ENCODE measurements at regions not wholly inside any gene's neighbourhood (a gene's known extent, or its start where the extent isn't known, plus 50 kb on each side); places are given as distances from the start of the nearest gene placed in this dataset.

- no peak overlapping the region for H2AFZ ChIP-seq (ENCODE audit: low read depth, low read length)
- H4K20me1 ChIP-seq (ENCODE audit: insufficient read depth): no peaks in the 10 kb centered on the region
- H3K9me3 ChIP-seq (ENCODE audit: low read length): no peaks in the 10 kb centered on the region
- no peak overlapping the region for H3K4me3 ChIP-seq (ENCODE audit: low read length)
- no peak for TF ChIP-seq MXI1 (conservative IDR thresholded peaks at IDR 0.05; ENCODE audit: poor library complexity, severe bottlenecking)
- TF ChIP-seq, protein P1, sequence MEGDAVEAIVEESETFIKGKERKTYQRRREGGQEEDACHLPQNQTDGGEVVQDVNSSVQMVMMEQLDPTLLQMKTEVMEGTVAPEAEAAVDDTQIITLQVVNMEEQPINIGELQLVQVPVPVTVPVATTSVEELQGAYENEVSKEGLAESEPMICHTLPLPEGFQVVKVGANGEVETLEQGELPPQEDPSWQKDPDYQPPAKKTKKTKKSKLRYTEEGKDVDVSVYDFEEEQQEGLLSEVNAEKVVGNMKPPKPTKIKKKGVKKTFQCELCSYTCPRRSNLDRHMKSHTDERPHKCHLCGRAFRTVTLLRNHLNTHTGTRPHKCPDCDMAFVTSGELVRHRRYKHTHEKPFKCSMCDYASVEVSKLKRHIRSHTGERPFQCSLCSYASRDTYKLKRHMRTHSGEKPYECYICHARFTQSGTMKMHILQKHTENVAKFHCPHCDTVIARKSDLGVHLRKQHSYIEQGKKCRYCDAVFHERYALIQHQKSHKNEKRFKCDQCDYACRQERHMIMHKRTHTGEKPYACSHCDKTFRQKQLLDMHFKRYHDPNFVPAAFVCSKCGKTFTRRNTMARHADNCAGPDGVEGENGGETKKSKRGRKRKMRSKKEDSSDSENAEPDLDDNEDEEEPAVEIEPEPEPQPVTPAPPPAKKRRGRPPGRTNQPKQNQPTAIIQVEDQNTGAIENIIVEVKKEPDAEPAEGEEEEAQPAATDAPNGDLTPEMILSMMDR (IDR thresholded peaks at IDR 0.05; ENCODE audit: poor library complexity, severe bottlenecking): no peak
- no peak for TF ChIP-seq EZH2 (IDR thresholded peaks at IDR 0.05; ENCODE audit: borderline replicate concordance, insufficient read depth, low read length, poor library complexity, severe bottlenecking)
- TF ChIP-seq, protein P2, sequence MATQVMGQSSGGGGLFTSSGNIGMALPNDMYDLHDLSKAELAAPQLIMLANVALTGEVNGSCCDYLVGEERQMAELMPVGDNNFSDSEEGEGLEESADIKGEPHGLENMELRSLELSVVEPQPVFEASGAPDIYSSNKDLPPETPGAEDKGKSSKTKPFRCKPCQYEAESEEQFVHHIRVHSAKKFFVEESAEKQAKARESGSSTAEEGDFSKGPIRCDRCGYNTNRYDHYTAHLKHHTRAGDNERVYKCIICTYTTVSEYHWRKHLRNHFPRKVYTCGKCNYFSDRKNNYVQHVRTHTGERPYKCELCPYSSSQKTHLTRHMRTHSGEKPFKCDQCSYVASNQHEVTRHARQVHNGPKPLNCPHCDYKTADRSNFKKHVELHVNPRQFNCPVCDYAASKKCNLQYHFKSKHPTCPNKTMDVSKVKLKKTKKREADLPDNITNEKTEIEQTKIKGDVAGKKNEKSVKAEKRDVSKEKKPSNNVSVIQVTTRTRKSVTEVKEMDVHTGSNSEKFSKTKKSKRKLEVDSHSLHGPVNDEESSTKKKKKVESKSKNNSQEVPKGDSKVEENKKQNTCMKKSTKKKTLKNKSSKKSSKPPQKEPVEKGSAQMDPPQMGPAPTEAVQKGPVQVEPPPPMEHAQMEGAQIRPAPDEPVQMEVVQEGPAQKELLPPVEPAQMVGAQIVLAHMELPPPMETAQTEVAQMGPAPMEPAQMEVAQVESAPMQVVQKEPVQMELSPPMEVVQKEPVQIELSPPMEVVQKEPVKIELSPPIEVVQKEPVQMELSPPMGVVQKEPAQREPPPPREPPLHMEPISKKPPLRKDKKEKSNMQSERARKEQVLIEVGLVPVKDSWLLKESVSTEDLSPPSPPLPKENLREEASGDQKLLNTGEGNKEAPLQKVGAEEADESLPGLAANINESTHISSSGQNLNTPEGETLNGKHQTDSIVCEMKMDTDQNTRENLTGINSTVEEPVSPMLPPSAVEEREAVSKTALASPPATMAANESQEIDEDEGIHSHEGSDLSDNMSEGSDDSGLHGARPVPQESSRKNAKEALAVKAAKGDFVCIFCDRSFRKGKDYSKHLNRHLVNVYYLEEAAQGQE (IDR thresholded peaks at IDR 0.05; ENCODE audit: borderline replicate concordance): no peak
- TF ChIP-seq SMC3 (conservative IDR thresholded peaks at IDR 0.05; ENCODE audit: poor library complexity): no peak
- TF ChIP-seq TAF1 (IDR thresholded peaks at IDR 0.05; ENCODE audit: low read depth): no peak
- TF ChIP-seq RAD21 (conservative IDR thresholded peaks at IDR 0.05): no peak
- no peak for TF ChIP-seq POLR2AphosphoS5 (IDR thresholded peaks at IDR 0.05)
- TF ChIP-seq EP300 (conservative IDR thresholded peaks at IDR 0.05; ENCODE audit: poor library complexity, severe bottlenecking): no peak
- H3K9me2 ChIP-seq (ENCODE audit: insufficient read depth, low read length): no peaks in the 10 kb centered on the region
- H3F3A ChIP-seq (ENCODE audit: insufficient read depth, low read length, poor library complexity, severe bottlenecking): no peaks in the 10 kb centered on the region
- no peak overlapping the region for H3K9ac ChIP-seq (ENCODE audit: low read length)
- no peaks in the 10 kb centered on the region for H3K79me2 ChIP-seq (replicated peaks; ENCODE audit: insufficient read depth, low read length)
- no peak overlapping the region for H3K27ac ChIP-seq (ENCODE audit: low read length)
- H3K27me3 ChIP-seq (ENCODE audit: insufficient read depth, low read depth, low read length): no peaks in the 10 kb centered on the region
- no peaks in the 10 kb centered on the region for H3K36me3 ChIP-seq (ENCODE audit: insufficient read depth, low read length)
- H3K4me2 ChIP-seq (ENCODE audit: low read length): no peak overlapping the region
Measured at GRCh38 chr14:99007795-99008194, 264.2 kb downstream of the BCL11B start.

DNA sequence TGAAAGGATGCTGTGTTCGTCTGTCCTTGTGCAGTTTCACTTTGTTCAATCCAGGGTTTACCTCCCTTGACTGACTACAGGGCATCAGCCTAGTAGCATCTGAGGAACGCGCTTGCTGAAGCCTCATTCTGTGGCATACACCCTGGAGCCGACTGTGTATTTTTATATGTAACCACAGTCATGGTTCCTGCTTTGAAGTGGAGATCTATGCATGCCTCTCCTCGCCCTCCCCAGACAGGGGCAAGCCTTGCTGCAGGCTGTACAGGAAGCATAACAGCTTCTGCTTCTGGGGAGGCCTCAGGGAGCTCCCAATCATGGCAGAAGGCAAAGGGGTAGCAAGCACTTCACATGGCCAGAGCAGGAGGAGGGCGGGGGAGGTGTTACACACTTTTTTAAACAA is 262.1 kb downstream of the BCL11B start:
- Histone ChIP-seq H3K4me2 (ENCODE audit: low read length) (no peak overlapping the region), H2AFZ (ENCODE audit: low read depth, low read length) (no peak overlapping the region), H3K27ac (ENCODE audit: low read length) (no peak overlapping the region), H3K4me3 (ENCODE audit: low read length) (no peak overlapping the region), H3K36me3 (ENCODE audit: insufficient read depth, low read length) (no peaks in the 10 kb centered on the region), H3K9me2 (ENCODE audit: insufficient read depth, low read length) (no peaks in the 10 kb centered on the region), H3K27me3 (ENCODE audit: insufficient read depth, low read depth, low read length) (no peaks in the 10 kb centered on the region), H3F3A (ENCODE audit: insufficient read depth, low read length, poor library complexity, severe bottlenecking) (no peaks in the 10 kb centered on the region), H4K20me1 (ENCODE audit: insufficient read depth) (no peaks in the 10 kb centered on the region), H3K9ac (ENCODE audit: low read length) (no peak overlapping the region), H3K9me3 (ENCODE audit: low read length) (no peaks in the 10 kb centered on the region), H3K79me2 (replicated peaks; ENCODE audit: insufficient read depth, low read length) (no peaks in the 10 kb centered on the region)
- TF ChIP-seq EZH2 (IDR thresholded peaks at IDR 0.05; ENCODE audit: borderline replicate concordance, insufficient read depth, low read length, poor library complexity, severe bottlenecking) (no peak), SMC3 (conservative IDR thresholded peaks at IDR 0.05; ENCODE audit: poor library complexity) (no peak), EP300 (conservative IDR thresholded peaks at IDR 0.05; ENCODE audit: poor library complexity, severe bottlenecking) (no peak), MXI1 (conservative IDR thresholded peaks at IDR 0.05; ENCODE audit: poor library complexity, severe bottlenecking) (no peak), POLR2AphosphoS5 (IDR thresholded peaks at IDR 0.05) (no peak), RAD21 (conservative IDR thresholded peaks at IDR 0.05) (no peak), TAF1 (IDR thresholded peaks at IDR 0.05; ENCODE audit: low read depth) (no peak)
- TF ChIP-seq, protein P1 (IDR thresholded peaks at IDR 0.05; ENCODE audit: poor library complexity, severe bottlenecking): no peak
- TF ChIP-seq, protein P2 (IDR thresholded peaks at IDR 0.05; ENCODE audit: borderline replicate concordance): no peak

Data from neural cell (in vitro differentiated cells).